H9 (cell line): ENCODE measurements at regions not wholly inside any gene's neighbourhood (a gene's known extent, or its start where the extent isn't known, plus 50 kb on each side); places are given as distances from the start of the nearest gene placed in this dataset.
"Not testable (repeated sequence)": the region's sequence is repeated elsewhere in the genome, so short reads cannot be mapped to it uniquely, and the experiment has no call there.

Experiments
- DNase-seq: peaks from one replicate; pipeline ENCODE4 v3.0.0-alpha.2; 2017
- H2AFZ ChIP-seq: one replicate; pipeline ENCODE4 v1.6.1; 2013; ENCODE audit warnings: mild to moderate bottlenecking, low read length, control low read depth, moderate library complexity
- H2AK5ac ChIP-seq: 2 replicates; pipeline ENCODE4 v1.6.1; 2013; ENCODE audit warnings: low read length, control low read depth, mixed read lengths; ENCODE audit not compliant: insufficient read length
- H2BK120ac ChIP-seq: one replicate; pipeline ENCODE4 v1.6.1; 2013; ENCODE audit warnings: low read depth, mild to moderate bottlenecking, low read length, control low read depth, inconsistent platforms; ENCODE audit not compliant: poor library complexity, severe bottlenecking
- H2BK12ac ChIP-seq: 2 replicates; pipeline ENCODE4 v1.6.1; 2013; ENCODE audit warnings: low read length, control low read depth, mixed read lengths, low read depth; ENCODE audit not compliant: insufficient read length
- H2BK15ac ChIP-seq: 2 replicates; pipeline ENCODE4 v1.6.1; 2013; ENCODE audit warnings: low read depth, low read length, control low read depth
- H2BK20ac ChIP-seq: one replicate; pipeline ENCODE4 v1.6.1; 2013; ENCODE audit warnings: low read depth, mild to moderate bottlenecking, low read length, control low read depth, inconsistent platforms; ENCODE audit not compliant: poor library complexity, severe bottlenecking
- H2BK5ac ChIP-seq: 2 replicates; pipeline ENCODE4 v1.6.1; 2013; ENCODE audit warnings: low read length, control low read depth, mixed read lengths; ENCODE audit not compliant: insufficient read length
- H3K14ac ChIP-seq: 2 replicates; pipeline ENCODE4 v1.6.1; 2013; ENCODE audit warnings: low read length, control low read depth; ENCODE audit not compliant: insufficient read depth
- H3K18ac ChIP-seq: 2 replicates; pipeline ENCODE4 v1.6.1; 2013; ENCODE audit warnings: low read depth, mild to moderate bottlenecking, mixed read lengths, low read length, control low read depth; ENCODE audit not compliant: insufficient read length
- H3K23ac ChIP-seq: 2 replicates; pipeline ENCODE4 v1.6.1; 2013; ENCODE audit warnings: low read length, control low read depth, mixed read lengths, low read depth; ENCODE audit not compliant: insufficient read length
- H3K23me2 ChIP-seq: 2 replicates; pipeline ENCODE4 v1.6.1; 2013; ENCODE audit warnings: low read depth, mild to moderate bottlenecking, mixed read lengths, low read length, control low read depth; ENCODE audit not compliant: insufficient read length, poor library complexity, severe bottlenecking
- H3K27ac ChIP-seq: 2 replicates; pipeline ENCODE4 v1.5.1; 2013; ENCODE audit warnings: low read length, control low read depth, mixed read lengths, low read depth; ENCODE audit not compliant: insufficient read length
- H3K27me3 ChIP-seq: 2 replicates; pipeline ENCODE4 v1.6.1; 2013; ENCODE audit warnings: low read length, control low read depth, inconsistent platforms; ENCODE audit not compliant: insufficient read depth
- H3K4ac ChIP-seq: 2 replicates; pipeline ENCODE4 v1.6.1; 2013; ENCODE audit warnings: low read depth, mild to moderate bottlenecking, control low read depth, inconsistent platforms, low read length, moderate library complexity
- H3K4me1 ChIP-seq: 2 replicates; pipeline ENCODE4 v1.6.1; 2013; ENCODE audit warnings: low read length, control low read depth, inconsistent platforms; ENCODE audit not compliant: insufficient read depth
- H3K4me2 ChIP-seq: 2 replicates; pipeline ENCODE4 v1.6.1; 2013; ENCODE audit warnings: low read length, control low read depth, mixed read lengths; ENCODE audit not compliant: insufficient read length, insufficient read depth
- H3K56ac ChIP-seq: 2 replicates; pipeline ENCODE4 v1.6.1; 2013; ENCODE audit warnings: low read depth, mild to moderate bottlenecking, mixed read lengths, low read length, control low read depth; ENCODE audit not compliant: insufficient read length
- H3K79me1 ChIP-seq: 2 replicates; pipeline ENCODE4 v1.6.1; 2013; ENCODE audit warnings: low read depth, mild to moderate bottlenecking, moderate library complexity, low read length, control low read depth, inconsistent platforms; ENCODE audit not compliant: insufficient read depth, poor library complexity, severe bottlenecking
- H3K79me2 ChIP-seq: 2 replicates; pipeline ENCODE4 v1.6.1; 2013; ENCODE audit warnings: low read length, control low read depth, inconsistent platforms; ENCODE audit not compliant: insufficient read depth
- H3K9ac ChIP-seq: 2 replicates; pipeline ENCODE4 v1.6.1; 2013; ENCODE audit warnings: low read length, control low read depth, mixed read lengths; ENCODE audit not compliant: insufficient read length; ENCODE audit errors: extremely low read depth
- H3K9me3 ChIP-seq: one replicate; pipeline ENCODE4 v1.6.1; 2013; ENCODE audit warnings: low read depth, low read length, inconsistent platforms; ENCODE audit not compliant: control insufficient read depth
- H3T11ph ChIP-seq: one replicate; pipeline ENCODE4 v1.6.1; 2013; ENCODE audit warnings: mild to moderate bottlenecking, low read length, control low read depth, inconsistent platforms
- H4K20me1 ChIP-seq: one replicate; pipeline ENCODE4 v1.6.1; 2013; ENCODE audit not compliant: control insufficient read depth, insufficient read length, insufficient read depth
- H4K5ac ChIP-seq: 2 replicates; pipeline ENCODE4 v1.6.1; 2013; ENCODE audit warnings: low read depth, mild to moderate bottlenecking, mixed read lengths, low read length, control low read depth; ENCODE audit not compliant: insufficient read length
- H4K8ac ChIP-seq: replicated peaks from 2 replicates; pipeline ENCODE4 v1.6.1; 2013; ENCODE audit warnings: low read length, control low read depth, mixed read lengths, low read depth; ENCODE audit not compliant: insufficient read length
- H4K91ac ChIP-seq: 2 replicates; pipeline ENCODE4 v1.6.1; 2013; ENCODE audit warnings: low read depth, mild to moderate bottlenecking, moderate library complexity, mixed read lengths, low read length, control low read depth; ENCODE audit not compliant: insufficient read length
- H3K27ac Mint-ChIP-seq, 3 experiments: 2 replicates in 2 of 3; 3 replicates in 1 of 3; pipeline ENCODE4 v1.8.0; 2020 to 2021; ENCODE audit warnings: mixed read lengths in 3 of 3, mild to moderate bottlenecking in 1 of 3, moderate library complexity in 1 of 3
- H3K27me3 Mint-ChIP-seq: 2 replicates; pipeline ENCODE4 v1.8.0; 2021; ENCODE audit warnings: low read depth, mild to moderate bottlenecking, moderate library complexity, mixed read lengths
- H3K36me3 Mint-ChIP-seq, 3 experiments: 2 replicates in 2 of 3; 3 replicates in 1 of 3; pipeline ENCODE4 v1.8.0; 2020 to 2021; ENCODE audit warnings: low read depth in 3 of 3, mixed read lengths in 3 of 3; ENCODE audit not compliant: insufficient read depth in 1 of 3
- H3K4me1 Mint-ChIP-seq, 2 experiments: 2 replicates each; pipeline ENCODE4 v1.8.0; 2020; ENCODE audit warnings: mixed read lengths in 2 of 2
- H3K4me3 Mint-ChIP-seq, 2 experiments: 2 replicates in 1 of 2; 3 replicates in 1 of 2; pipeline ENCODE4 v1.8.0; 2020 to 2021; ENCODE audit warnings: mild to moderate bottlenecking in 2 of 2, mixed read lengths in 2 of 2, moderate library complexity in 1 of 2
- H3K9me3 Mint-ChIP-seq, 2 experiments: 2 replicates in 1 of 2; 3 replicates in 1 of 2; pipeline ENCODE4 v1.8.0; 2020; ENCODE audit warnings: mild to moderate bottlenecking in 2 of 2, mixed read lengths in 2 of 2, moderate library complexity in 1 of 2
- WGBS: extraction: QIAGEN DNeasy Blood & Tissue Kit; methylation state at CpG from one replicate; pipeline ENCODE4 v1.1.7; 2013; ENCODE audit warnings: missing lambda C conversion rate, low lambda C conversion rate, mixed read lengths; ENCODE audit not compliant: insufficient read length; ENCODE audit errors: extremely low coverage; 5-methylcytosine and 5-hydroxymethylcytosine counted together

DNA sequence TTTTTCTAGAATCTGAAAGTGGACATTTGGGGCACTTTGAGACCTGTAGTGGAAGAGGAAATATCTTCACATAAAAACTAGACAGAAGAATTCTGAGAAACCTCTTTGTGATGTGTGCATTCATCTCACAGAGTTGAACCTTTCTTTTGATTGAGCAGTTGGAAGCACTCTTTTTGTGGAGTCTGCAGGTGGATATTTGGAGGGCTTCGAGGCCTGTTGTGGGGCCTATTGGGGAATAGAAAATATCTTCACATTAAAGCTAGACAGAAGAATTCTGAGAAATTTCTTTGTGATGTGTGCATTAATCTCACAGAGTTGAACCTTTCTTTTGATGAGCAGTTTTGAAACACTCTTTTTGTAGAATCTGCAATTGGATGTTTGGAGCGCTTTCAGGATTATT lies 236.2 kb downstream of the FOXD4L6 start:
- not testable (repeated sequence) for H2AFZ ChIP-seq, H3K27ac ChIP-seq
- peaks cover 100% of the 10 kb centered on the region for H3K27me3 Mint-ChIP-seq

DNA sequence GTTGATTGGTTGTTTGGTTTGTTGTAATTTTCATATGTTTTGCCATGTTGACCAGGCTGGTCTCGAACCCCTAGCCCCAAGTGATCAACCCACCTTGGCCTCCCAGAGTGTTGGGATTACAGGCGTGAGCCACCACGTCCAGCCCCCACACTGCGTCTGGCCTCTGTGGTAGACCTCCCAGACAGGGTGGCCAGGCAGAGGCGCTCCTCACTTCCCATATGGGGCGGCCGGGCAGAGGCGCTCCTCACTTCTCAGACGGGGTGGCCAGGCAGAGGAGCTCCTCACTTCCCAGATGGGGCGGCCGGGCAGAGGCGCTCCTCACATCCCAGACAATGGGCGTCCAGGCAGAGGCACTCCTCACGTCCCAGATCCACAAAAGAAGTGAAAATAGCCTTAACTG lies 242.6 kb downstream of the FOXD4L6 start:
- not testable (repeated sequence) for H3K4me1 ChIP-seq, H3K9ac ChIP-seq, H2BK12ac ChIP-seq, H3K4me1 Mint-ChIP-seq, H2AK5ac ChIP-seq, H2AFZ ChIP-seq, H2BK20ac ChIP-seq, H3K79me1 ChIP-seq, H3K27ac Mint-ChIP-seq, H3K23me2 ChIP-seq, H3K4me3 Mint-ChIP-seq, H3K23ac ChIP-seq, H3K79me2 ChIP-seq, H4K8ac ChIP-seq, H3K27ac ChIP-seq, H2BK15ac ChIP-seq, H4K5ac ChIP-seq, H3K4ac ChIP-seq, H4K91ac ChIP-seq, H3K4me2 ChIP-seq, H3T11ph ChIP-seq, DNase-seq, H3K56ac ChIP-seq, H2BK120ac ChIP-seq, H4K20me1 ChIP-seq, H3K18ac ChIP-seq, H3K14ac ChIP-seq, H2BK5ac ChIP-seq
- peaks cover 99% of the 10 kb centered on the region for H3K27me3 Mint-ChIP-seq
- peaks cover 31% of the 10 kb centered on the region for H3K9me3 ChIP-seq
- H3K36me3 Mint-ChIP-seq, result peaks cover 22 to 38% (median 29%) of the 10 kb centered on the region in 3 experiments
- WGBS, result no CpG with 5 or more reads among the region's 14 CpGs
- peaks cover 94 to 95% of the 10 kb centered on the region in 2 experiments for H3K9me3 Mint-ChIP-seq
- peaks cover 19% of the 10 kb centered on the region; the same call in 1 of the 2 replicates for H3K27me3 ChIP-seq

More for the DNA sequence above, 236.2 kb downstream of the FOXD4L6 start:
- not testable (repeated sequence) for H3K4ac ChIP-seq, H3K4me1 ChIP-seq, H3T11ph ChIP-seq, H3K56ac ChIP-seq, H3K4me1 Mint-ChIP-seq, H3K4me2 ChIP-seq, H4K5ac ChIP-seq, H3K27ac Mint-ChIP-seq, H3K9me3 ChIP-seq, H2BK12ac ChIP-seq, H3K23me2 ChIP-seq, H3K14ac ChIP-seq, H3K4me3 Mint-ChIP-seq, H4K8ac ChIP-seq, H3K79me2 ChIP-seq, H2AK5ac ChIP-seq, H3K9ac ChIP-seq, H3K79me1 ChIP-seq, H2BK120ac ChIP-seq, H3K23ac ChIP-seq, H3K18ac ChIP-seq, H4K20me1 ChIP-seq, DNase-seq, H2BK20ac ChIP-seq, H2BK5ac ChIP-seq, H2BK15ac ChIP-seq, H4K91ac ChIP-seq
- WGBS, result no CpG with 5 or more reads among the region's 2 CpGs
- Mint-ChIP-seq H3K9me3 (peaks cover 95 to 98% of the 10 kb centered on the region in 2 experiments), H3K36me3 (peaks cover 21 to 40% (median 36%) of the 10 kb centered on the region in 3 experiments)
- peaks cover 15% of the 10 kb centered on the region; the same call in 1 of the 2 replicates for H3K27me3 ChIP-seq
